Hepatocyte (in vitro differentiated cells): ENCODE measurements at regions not wholly inside any gene's neighbourhood (a gene's known extent, or its start where the extent isn't known, plus 50 kb on each side); places are given as distances from the start of the nearest gene placed in this dataset.

Source experiments
- EZH2 ChIP-seq: fragments of 200-600 bp; sonication (generic); IDR thresholded peaks from 2 replicates; pipeline ENCODE4 v1.6.1; 2016; ENCODE audit warnings: antibody characterized with exemption, mild to moderate bottlenecking, borderline replicate concordance
- EZH2phosphoT487 ChIP-seq: fragments of 200-600 bp; sonication (generic); IDR thresholded peaks from one replicate; pipeline ENCODE4 v1.6.1; 2018; ENCODE audit warnings: antibody characterized with exemption, mild to moderate bottlenecking, low read depth, moderate library complexity; ENCODE audit not compliant: unreplicated experiment, severe bottlenecking
- TF ChIP-seq, protein P1 (sequence below): fragments of 200-600 bp; sonication (generic); IDR thresholded peaks from 2 replicates; pipeline ENCODE4 v1.5.1; 2016; ENCODE audit warnings: antibody characterized with exemption, mild to moderate bottlenecking; ENCODE audit not compliant: poor library complexity

DNA sequence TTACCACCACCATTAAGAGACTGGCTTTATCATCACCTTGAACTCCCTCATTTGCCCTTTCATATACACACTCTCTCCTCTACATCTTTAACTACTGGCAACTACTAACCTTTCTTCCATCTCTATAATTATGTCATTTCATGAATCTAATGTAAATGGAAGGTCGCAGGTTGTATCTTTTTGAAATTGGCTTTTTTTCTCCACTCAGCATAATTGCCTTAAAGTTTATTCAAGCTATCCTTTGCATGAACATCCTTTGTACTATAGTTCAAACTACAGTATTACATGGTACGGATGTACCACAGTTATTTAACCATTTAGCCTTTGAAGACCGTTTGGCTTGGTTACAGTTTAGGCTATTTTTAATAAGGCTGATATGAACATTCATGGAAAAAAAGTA is 129.5 kb upstream of the ZNF804A start:
- TF ChIP-seq EZH2, result no peak
- TF ChIP-seq, protein P1, sequence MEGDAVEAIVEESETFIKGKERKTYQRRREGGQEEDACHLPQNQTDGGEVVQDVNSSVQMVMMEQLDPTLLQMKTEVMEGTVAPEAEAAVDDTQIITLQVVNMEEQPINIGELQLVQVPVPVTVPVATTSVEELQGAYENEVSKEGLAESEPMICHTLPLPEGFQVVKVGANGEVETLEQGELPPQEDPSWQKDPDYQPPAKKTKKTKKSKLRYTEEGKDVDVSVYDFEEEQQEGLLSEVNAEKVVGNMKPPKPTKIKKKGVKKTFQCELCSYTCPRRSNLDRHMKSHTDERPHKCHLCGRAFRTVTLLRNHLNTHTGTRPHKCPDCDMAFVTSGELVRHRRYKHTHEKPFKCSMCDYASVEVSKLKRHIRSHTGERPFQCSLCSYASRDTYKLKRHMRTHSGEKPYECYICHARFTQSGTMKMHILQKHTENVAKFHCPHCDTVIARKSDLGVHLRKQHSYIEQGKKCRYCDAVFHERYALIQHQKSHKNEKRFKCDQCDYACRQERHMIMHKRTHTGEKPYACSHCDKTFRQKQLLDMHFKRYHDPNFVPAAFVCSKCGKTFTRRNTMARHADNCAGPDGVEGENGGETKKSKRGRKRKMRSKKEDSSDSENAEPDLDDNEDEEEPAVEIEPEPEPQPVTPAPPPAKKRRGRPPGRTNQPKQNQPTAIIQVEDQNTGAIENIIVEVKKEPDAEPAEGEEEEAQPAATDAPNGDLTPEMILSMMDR, result no peak
- TF ChIP-seq EZH2phosphoT487, result no peak
